Germinal center (tissue), 1 donor: ENCODE measurements at regions not wholly inside any gene's neighbourhood (a gene's known extent, or its start where the extent isn't known, plus 50 kb on each side); places are given as distances from the start of the nearest gene placed in this dataset.

Experiments used
- DNase-seq: peaks from one replicate; pipeline ENCODE4 v3.0.0; 2012; ENCODE audit warnings: mixed read lengths, low spot score

GRCh38 chr12:11568155-11568761, 81.2 kb upstream of the ETV6 start:
- DNase-seq: no peak

GRCh38 chr12:11568762-11569478, 80.6 kb upstream of the ETV6 start:
- DNase-seq: peak; percentile 30

GRCh38 chr12:11569716-11570115, 79.8 kb upstream of the ETV6 start:
- no peak for DNase-seq

GRCh38 chr12:11573880-11574279, 75.6 kb upstream of the ETV6 start:
- DNase-seq: no peak

GRCh38 chr12:11576104-11576503, 73.4 kb upstream of the ETV6 start:
- no peak for DNase-seq

- DNase-seq: no peak
These were observed 71.7 kb upstream of the ETV6 start for GRCh38 chr12:11577658-11578260.

- DNase-seq: peak; percentile 22
These were observed 70.9 kb upstream of the ETV6 start for GRCh38 chr12:11578461-11578993.

GRCh38 chr12:11580125-11580751, 69.2 kb upstream of the ETV6 start:
- DNase-seq: peak; percentile 9

- peak; percentile 40 for DNase-seq
These were observed 68.2 kb upstream of the ETV6 start for GRCh38 chr12:11581179-11581755.

- DNase-seq: no peak
These were observed 65.1 kb upstream of the ETV6 start for GRCh38 chr12:11584221-11584855.

- DNase-seq: no peak
These were observed 57.0 kb upstream of the ETV6 start for GRCh38 chr12:11592484-11592883.

- DNase-seq: no peak
These were observed 56.5 kb upstream of the ETV6 start for GRCh38 chr12:11593013-11593412.

- DNase-seq: no peak
These were observed 54.4 kb upstream of the ETV6 start for GRCh38 chr12:11595080-11595479.

GRCh38 chr12:11596141-11596540, 53.3 kb upstream of the ETV6 start:
- DNase-seq: no peak

- no peak for DNase-seq
These were observed 50.6 kb upstream of the ETV6 start for GRCh38 chr12:11598900-11599299.
